ENCODE measurements at regions not wholly inside any gene's neighbourhood (a gene's known extent, or its start where the extent isn't known, plus 50 kb on each side); places are given as distances from the start of the nearest gene placed in this dataset.
A peak's percentile ranks its signal among the peaks of the same experiment; 100 is the strongest.
"Not testable (repeated sequence)": the region's sequence is repeated elsewhere in the genome, so short reads cannot be mapped to it uniquely, and the experiment has no call there.

DNA sequence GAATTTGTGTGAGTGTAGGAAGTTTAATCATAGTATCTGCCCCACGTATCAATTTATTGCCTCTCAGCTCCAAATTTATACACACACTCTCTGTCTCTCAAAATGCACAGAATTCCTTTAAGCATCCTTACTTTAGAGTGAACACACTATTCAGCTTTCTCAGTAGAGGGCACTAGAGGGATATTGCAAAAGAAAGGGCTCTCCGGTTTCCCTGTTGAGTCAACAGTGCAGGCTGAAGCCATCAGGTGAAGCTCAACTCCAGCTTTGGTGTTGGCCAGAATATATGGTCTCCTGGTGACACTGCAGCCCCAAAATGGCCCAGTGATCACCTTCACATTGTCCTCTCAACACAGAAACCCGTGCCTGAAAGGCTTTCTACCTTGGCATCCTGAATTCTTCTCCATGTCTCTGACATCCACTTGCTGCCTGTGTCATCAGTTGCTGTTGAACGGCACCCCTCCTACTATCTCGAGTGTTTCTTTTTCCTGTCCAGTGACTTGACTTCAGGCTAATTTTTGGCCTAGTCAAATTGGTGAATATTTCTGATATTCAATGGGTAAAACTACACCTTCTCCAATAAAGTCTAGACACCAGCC is 670.5 kb downstream of the GABRG1 start:
- no peak overlapping the region for H3K9ac ChIP-seq (ENCODE audit: insufficient read length)
- peak; percentile 52 for DNase-seq (ENCODE audit: low read depth, low spot score)
- H3K27ac ChIP-seq, result no peak overlapping the region
- no peaks in the 10 kb centered on the region for H3K9me3 ChIP-seq (ENCODE audit: low read depth, low read length)
- no peak overlapping the region for H3K4me3 ChIP-seq
- no peaks in the 10 kb centered on the region for H3K36me3 ChIP-seq (ENCODE audit: insufficient read depth, low read length)
- no peak for TF ChIP-seq POLR2AphosphoS5 (IDR thresholded peaks at IDR 0.05; ENCODE audit: borderline replicate concordance, low read depth, low read length)
- TF ChIP-seq FOXP2 (optimal IDR thresholded peaks at IDR 0.05; ENCODE audit: control extremely low read depth, extremely low read length, insufficient read depth), result no peak
- no peak for TF ChIP-seq EZH2 (IDR thresholded peaks at IDR 0.05)

DNA sequence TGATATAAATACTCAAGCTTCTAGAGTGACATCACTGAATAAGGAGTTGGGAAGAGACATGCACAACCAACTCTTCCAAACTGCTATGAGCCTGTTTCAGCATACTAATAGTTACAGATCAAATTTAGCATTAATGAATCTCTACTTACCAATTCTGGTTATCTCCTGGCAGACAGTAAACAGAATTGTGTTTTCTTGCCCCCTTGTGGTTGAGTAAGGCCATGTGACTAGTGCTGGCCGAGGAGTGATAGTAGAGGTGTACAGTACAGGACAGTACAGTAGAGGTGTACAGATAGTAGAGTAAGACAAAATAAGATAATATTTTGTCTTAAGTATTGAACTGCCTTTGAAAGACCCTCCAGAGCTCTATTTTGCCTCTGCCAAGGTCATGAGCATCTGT is 681.4 kb downstream of the GABRG1 start:
- H3K27ac ChIP-seq, result no peak overlapping the region
- no peak for TF ChIP-seq POLR2AphosphoS5 (IDR thresholded peaks at IDR 0.05; ENCODE audit: borderline replicate concordance, low read depth, low read length)
- TF ChIP-seq EZH2 (IDR thresholded peaks at IDR 0.05), result no peak
- TF ChIP-seq FOXP2 (optimal IDR thresholded peaks at IDR 0.05; ENCODE audit: control extremely low read depth, extremely low read length, insufficient read depth), result no peak
- no peak overlapping the region for H3K4me3 ChIP-seq
- no peak overlapping the region for H3K9ac ChIP-seq (ENCODE audit: insufficient read length)
- no peaks in the 10 kb centered on the region for H3K9me3 ChIP-seq (ENCODE audit: low read depth, low read length)
- H3K36me3 ChIP-seq (ENCODE audit: insufficient read depth, low read length), result no peaks in the 10 kb centered on the region
- DNase-seq (ENCODE audit: low read depth, low spot score), result no peak

DNA sequence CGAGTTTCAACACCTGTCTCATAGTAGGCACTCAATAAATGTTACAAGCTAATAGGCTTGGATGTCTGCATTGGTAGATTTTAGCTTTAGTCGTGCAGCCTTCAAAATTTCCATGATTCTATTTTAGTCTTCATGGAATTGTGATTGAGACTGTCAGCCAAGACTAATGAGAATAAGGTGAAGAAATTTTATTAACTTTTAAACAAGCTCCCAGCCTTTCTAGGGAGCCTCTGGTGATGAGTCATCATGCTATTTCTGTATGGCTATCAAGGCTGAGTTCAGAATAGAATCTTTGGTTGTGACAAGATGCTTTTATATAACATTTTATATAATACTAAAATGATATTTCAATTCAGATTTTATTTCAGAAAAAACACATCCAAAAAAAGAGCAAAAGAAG is 685.8 kb downstream of the GABRG1 start:
- no peak for TF ChIP-seq POLR2AphosphoS5 (IDR thresholded peaks at IDR 0.05; ENCODE audit: borderline replicate concordance, low read depth, low read length)
- TF ChIP-seq EZH2 (IDR thresholded peaks at IDR 0.05), result no peak
- TF ChIP-seq FOXP2 (optimal IDR thresholded peaks at IDR 0.05; ENCODE audit: control extremely low read depth, extremely low read length, insufficient read depth), result no peak
- Histone ChIP-seq H3K27ac (no peak overlapping the region), H3K36me3 (ENCODE audit: insufficient read depth, low read length) (no peaks in the 10 kb centered on the region), H3K9me3 (ENCODE audit: low read depth, low read length) (no peaks in the 10 kb centered on the region), H3K4me3 (no peak overlapping the region), H3K9ac (ENCODE audit: insufficient read length) (no peak overlapping the region)
- DNase-seq (ENCODE audit: low read depth, low spot score), result no peak

DNA sequence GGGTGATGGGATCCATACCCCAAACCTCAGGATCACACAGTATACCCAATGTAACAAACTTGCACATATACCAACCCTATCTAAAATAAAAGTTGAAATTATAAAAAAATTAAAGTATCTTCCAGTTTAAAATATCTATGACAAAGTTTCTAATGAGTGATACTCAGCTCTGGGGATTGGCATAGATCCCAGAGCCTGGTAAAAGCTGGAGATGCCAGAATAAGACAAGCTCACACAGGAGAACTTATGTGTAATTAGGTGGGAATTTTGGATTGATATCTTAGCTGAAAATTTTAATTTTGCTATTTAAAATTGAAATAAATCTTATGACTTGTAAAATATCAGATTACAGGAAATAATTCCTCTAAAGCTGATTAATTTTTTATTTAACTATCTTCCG is 686.5 kb downstream of the GABRG1 start:
- TF ChIP-seq POLR2AphosphoS5 (IDR thresholded peaks at IDR 0.05; ENCODE audit: borderline replicate concordance, low read depth, low read length) (no peak), FOXP2 (optimal IDR thresholded peaks at IDR 0.05; ENCODE audit: control extremely low read depth, extremely low read length, insufficient read depth) (no peak), EZH2 (IDR thresholded peaks at IDR 0.05) (no peak)
- DNase-seq (ENCODE audit: low read depth, low spot score), result no peak
- H3K27ac ChIP-seq, result no peak overlapping the region
- H3K9ac ChIP-seq (ENCODE audit: insufficient read length), result no peak overlapping the region
- no peaks in the 10 kb centered on the region for H3K9me3 ChIP-seq (ENCODE audit: low read depth, low read length)
- no peak overlapping the region for H3K4me3 ChIP-seq
- H3K36me3 ChIP-seq (ENCODE audit: insufficient read depth, low read length), result no peaks in the 10 kb centered on the region

DNA sequence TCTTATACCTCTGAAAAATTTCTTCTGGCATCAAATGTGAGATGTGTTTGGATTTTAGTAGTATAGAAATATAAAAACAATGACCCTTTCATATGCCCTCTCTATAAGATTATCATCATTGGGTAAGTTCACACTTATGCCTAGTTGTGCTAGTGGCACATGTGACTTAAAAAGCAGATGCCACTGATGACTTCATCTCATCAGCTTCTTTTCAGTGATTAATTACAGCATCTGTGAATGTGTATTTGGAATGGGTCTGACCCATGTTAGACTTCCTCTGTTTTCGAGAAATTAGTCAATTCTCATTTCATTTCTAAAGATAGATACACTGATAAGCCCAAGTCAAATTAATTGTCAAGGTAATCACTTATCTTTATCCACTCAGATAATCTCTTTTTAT is 698.7 kb downstream of the GABRG1 start:
- no peaks in the 10 kb centered on the region for H3K9me3 ChIP-seq (ENCODE audit: low read depth, low read length)
- H3K27ac ChIP-seq, result no peak overlapping the region
- H3K4me3 ChIP-seq, result no peak overlapping the region
- TF ChIP-seq EZH2 (IDR thresholded peaks at IDR 0.05), result no peak
- TF ChIP-seq FOXP2 (optimal IDR thresholded peaks at IDR 0.05; ENCODE audit: control extremely low read depth, extremely low read length, insufficient read depth), result no peak
- no peak for TF ChIP-seq POLR2AphosphoS5 (IDR thresholded peaks at IDR 0.05; ENCODE audit: borderline replicate concordance, low read depth, low read length)
- H3K36me3 ChIP-seq (ENCODE audit: insufficient read depth, low read length), result no peaks in the 10 kb centered on the region
- no peak overlapping the region for H3K9ac ChIP-seq (ENCODE audit: insufficient read length)
- DNase-seq (ENCODE audit: low read depth, low spot score), result no peak

- Histone ChIP-seq H3K36me3 (ENCODE audit: insufficient read depth, low read length) (no peaks in the 10 kb centered on the region), H3K9me3 (ENCODE audit: low read depth, low read length) (no peaks in the 10 kb centered on the region), H3K4me3 (no peak overlapping the region), H3K9ac (ENCODE audit: insufficient read length) (no peak overlapping the region), H3K27ac (no peak overlapping the region)
- DNase-seq (ENCODE audit: low read depth, low spot score), result no peak
- no peak for TF ChIP-seq POLR2AphosphoS5 (IDR thresholded peaks at IDR 0.05; ENCODE audit: borderline replicate concordance, low read depth, low read length)
- no peak for TF ChIP-seq EZH2 (IDR thresholded peaks at IDR 0.05)
- TF ChIP-seq FOXP2 (optimal IDR thresholded peaks at IDR 0.05; ENCODE audit: control extremely low read depth, extremely low read length, insufficient read depth), result no peak
Observed at GRCh38 chr4:45423896-45424295, 697.5 kb upstream of the GNPDA2 start.

DNA sequence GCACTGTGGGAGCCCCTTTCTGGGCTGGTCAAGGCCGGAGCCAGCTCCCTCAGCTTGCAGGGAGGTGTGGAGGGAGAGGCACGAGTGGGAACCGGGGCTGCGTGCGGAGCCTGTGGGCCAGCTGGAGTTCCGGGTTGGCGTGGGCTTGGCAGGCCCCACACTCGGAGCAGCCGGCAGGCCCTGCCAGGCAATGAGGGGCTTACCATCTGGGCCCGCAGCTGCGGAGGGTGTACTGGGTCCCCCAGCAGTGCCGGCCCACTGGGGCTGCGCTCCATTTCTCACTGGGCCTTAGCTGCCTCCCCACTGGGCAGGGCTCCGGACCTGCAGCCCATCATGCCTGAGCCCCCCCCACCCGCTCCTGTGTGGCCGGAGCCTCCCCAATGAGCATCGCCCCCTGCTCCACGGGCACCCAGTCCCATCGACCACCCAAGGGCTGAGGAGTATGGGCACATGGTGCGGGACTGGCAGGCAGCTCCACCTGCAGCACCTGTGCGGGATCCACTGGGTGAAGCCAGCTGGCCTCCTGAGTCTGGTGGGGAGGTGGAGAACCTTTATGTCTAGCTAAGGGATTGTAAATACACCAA is 693.8 kb upstream of the GNPDA2 start:
- not testable (repeated sequence) for DNase-seq (ENCODE audit: low read depth, low spot score); H3K27ac ChIP-seq; H3K9ac ChIP-seq (ENCODE audit: insufficient read length); H3K4me3 ChIP-seq; H3K9me3 ChIP-seq (ENCODE audit: low read depth, low read length); H3K36me3 ChIP-seq (ENCODE audit: insufficient read depth, low read length)

- DNase-seq (ENCODE audit: low read depth, low spot score), result peak; percentile 20
- TF ChIP-seq POLR2AphosphoS5 (IDR thresholded peaks at IDR 0.05; ENCODE audit: borderline replicate concordance, low read depth, low read length) (no peak), FOXP2 (optimal IDR thresholded peaks at IDR 0.05; ENCODE audit: control extremely low read depth, extremely low read length, insufficient read depth) (no peak), EZH2 (IDR thresholded peaks at IDR 0.05) (no peak)
Observed at GRCh38 chr4:45410701-45411210, 684.4 kb upstream of the GNPDA2 start.

GRCh38 chr4:45409536-45409935 is 683.2 kb upstream of the GNPDA2 start:
- Histone ChIP-seq H3K27ac (no peak overlapping the region), H3K4me3 (no peak overlapping the region), H3K9ac (ENCODE audit: insufficient read length) (no peak overlapping the region), H3K9me3 (ENCODE audit: low read depth, low read length) (no peaks in the 10 kb centered on the region), H3K36me3 (ENCODE audit: insufficient read depth, low read length) (no peaks in the 10 kb centered on the region)
- DNase-seq (ENCODE audit: low read depth, low spot score), result no peak
- no peak for TF ChIP-seq FOXP2 (optimal IDR thresholded peaks at IDR 0.05; ENCODE audit: control extremely low read depth, extremely low read length, insufficient read depth)
- no peak for TF ChIP-seq POLR2AphosphoS5 (IDR thresholded peaks at IDR 0.05; ENCODE audit: borderline replicate concordance, low read depth, low read length)
- no peak for TF ChIP-seq EZH2 (IDR thresholded peaks at IDR 0.05)

More at GRCh38 chr4:45410701-45411210, 684.4 kb upstream of the GNPDA2 start:
- no peak overlapping the region for H3K9ac ChIP-seq (ENCODE audit: insufficient read length)
- no peaks in the 10 kb centered on the region for H3K36me3 ChIP-seq (ENCODE audit: insufficient read depth, low read length)
- no peak overlapping the region for H3K27ac ChIP-seq
- no peaks in the 10 kb centered on the region for H3K9me3 ChIP-seq (ENCODE audit: low read depth, low read length)
- H3K4me3 ChIP-seq, result no peak overlapping the region
